Occipital lobe (tissue), 1 donor: ENCODE measurements at regions not wholly inside any gene's neighbourhood (a gene's known extent, or its start where the extent isn't known, plus 50 kb on each side); places are given as distances from the start of the nearest gene placed in this dataset.

ENCODE experiments used
- DNase-seq: peaks from one replicate; lab custom pipeline; 2025; lab: John Stamatoyannopoulos, UW

DNA sequence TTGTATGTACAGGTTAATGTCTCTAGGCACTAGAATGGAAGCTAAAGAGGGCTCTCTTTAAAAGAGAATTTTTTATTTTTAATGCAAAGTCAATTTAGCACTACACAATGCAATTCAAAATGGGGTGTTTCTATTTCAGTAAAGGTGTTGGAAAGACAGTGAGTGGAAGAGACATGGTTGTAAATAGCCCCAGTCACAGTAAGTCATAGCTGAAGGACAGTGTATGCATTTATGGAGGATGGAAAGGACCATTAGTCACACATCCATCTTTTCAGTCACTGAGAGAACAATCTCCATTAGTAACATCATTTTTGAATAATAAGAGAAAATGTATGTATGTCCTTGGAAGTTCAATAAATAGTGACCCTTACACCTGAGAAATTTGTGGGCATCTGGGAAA lies 148.0 kb downstream of the PDHA2 start:
- DNase-seq = no peak

GRCh38 chr4:95998311-95998710 lies 158.4 kb downstream of the PDHA2 start:
- DNase-seq = no peak

DNA sequence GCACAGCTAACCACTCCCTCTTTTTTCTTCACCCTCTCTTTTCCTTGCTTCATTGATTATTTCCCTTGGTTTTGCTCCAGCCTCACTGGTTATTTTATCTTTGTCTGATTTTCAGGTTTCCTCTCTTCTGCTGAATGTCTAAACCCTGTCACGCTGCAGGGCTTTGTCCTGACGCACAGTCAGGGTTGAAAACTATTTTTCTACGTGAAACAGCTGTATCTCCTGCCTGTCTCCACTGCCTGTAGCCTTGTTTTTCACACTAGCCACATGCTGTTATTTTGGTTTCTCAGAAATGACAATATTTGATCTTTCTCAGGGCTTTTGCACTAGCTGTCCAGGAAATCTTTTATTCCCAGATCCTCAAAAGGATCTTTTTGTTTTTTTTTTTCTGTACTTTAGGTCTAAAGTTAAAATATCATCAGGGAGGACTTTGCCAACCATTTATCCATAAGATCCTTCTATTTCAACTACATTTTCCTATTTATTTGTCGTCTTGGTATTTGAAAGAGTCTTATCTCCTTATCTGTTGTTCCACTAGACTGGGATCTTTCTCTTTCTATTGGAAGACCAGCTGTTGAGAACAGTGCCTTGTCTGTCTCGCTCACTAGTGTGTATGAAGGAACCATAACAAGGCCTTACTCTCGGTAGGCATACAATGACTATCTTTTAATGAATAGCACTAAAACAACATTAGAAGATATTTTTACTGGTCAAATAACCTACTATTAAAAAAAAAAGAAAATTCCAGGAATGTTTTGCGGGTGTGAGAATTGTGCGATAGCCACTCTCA lies 164.3 kb downstream of the PDHA2 start:
- DNase-seq = no peak

GRCh38 chr4:96009427-96010119 lies 169.7 kb downstream of the PDHA2 start:
- DNase-seq = no peak

DNA sequence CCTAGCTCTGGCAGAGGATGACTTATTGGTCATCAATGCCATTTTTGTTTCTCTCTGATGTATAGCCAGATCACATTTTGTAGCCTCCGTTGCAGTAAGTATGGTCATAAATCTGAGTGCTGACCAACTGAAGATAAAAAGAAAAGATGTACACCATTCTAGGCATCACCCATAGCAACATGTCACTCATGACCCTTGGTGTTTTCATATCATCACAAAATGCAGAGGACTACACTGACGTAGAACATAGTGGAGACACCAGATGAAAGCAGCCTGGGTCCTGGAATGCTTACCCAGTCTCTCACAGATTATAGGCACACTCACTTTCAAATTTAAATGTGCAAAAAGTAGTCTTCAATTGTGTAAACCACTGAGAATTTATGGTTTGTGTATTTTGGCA lies 172.8 kb downstream of the PDHA2 start:
- no peak for DNase-seq

GRCh38 chr4:96016634-96017299 lies 176.9 kb downstream of the PDHA2 start:
- DNase-seq = no peak

GRCh38 chr4:96025011-96025410 lies 185.1 kb downstream of the PDHA2 start:
- no peak for DNase-seq

DNA sequence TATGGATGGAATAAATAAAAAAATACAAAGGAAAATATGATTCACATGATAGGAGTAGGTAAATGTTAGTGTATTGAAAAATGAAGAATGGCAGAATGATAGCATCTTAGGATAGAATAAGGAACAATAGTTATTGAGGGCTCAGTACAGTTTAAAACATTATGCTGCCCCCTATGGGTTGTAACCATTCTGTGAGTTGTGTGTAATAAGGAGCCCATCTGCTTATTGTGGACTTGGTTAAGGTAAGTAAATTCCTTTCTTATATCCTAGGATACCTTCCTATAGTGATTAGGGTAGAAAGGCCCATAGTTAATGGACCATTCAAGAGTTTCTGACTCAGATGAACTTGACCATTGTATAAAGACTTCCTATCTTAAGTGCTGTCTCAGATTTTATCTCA lies 195.8 kb downstream of the PDHA2 start:
- DNase-seq = no peak

DNA sequence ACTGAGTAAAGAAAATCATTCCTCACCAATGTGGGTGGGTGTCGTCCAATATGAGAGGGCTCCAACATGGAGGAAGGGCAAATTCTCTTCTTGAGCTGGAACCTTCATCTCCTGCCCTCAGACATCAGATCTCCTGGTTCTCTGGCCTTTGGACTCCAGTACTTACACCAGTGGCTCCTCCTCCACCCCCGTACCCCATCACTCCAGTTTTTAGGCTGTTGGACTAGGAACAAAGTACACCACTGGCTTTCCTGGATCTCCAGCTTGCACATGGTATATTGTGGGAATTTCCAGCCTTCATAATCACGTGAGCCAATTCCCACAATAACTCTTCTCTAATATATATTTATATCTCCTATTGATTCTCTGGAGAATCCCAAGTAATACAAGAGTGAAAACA lies 196.9 kb downstream of the PDHA2 start:
- DNase-seq = no peak

DNA sequence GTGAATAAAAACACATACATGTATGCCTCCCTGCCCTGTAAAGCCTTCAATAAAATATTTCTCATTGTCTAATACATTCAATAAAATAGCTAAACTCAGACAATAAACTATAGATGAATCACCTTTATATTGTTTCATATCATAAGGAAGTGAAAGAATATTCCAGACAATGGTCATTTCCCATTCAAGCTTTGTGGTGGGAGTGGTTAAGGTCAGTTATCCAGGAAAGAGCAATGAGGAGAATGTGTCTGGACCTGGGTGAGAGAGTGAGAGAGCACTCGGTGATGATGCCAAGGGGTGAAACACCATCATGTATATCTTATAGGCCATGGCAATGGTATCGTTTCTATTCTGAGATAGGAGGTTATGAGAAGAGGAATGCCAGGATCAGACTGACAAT lies 197.8 kb downstream of the PDHA2 start:
- DNase-seq = no peak

DNA sequence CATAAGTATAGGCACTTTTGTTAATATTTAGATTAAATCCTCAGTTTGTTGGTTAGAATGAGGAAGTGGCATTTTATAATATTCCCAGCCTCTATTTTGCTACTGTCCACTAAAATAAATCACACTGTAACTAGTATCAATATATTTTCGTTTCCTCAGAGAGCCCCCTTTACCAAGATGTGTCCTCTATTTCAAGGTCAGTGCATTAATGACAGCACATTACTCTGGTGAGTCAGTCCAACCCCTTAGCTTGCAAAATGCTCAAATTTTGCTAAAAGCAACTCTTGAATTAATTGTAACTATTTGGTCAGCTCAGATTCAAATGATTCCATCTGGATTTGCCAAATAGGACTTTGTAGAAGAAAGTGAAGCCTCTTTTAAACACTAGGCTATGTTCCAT lies 199.3 kb downstream of the PDHA2 start:
- no peak for DNase-seq

- DNase-seq = no peak
Measured at GRCh38 chr4:96039803-96040436, 200.0 kb downstream of the PDHA2 start.

GRCh38 chr4:96044971-96045370 lies 205.1 kb downstream of the PDHA2 start:
- DNase-seq = no peak

- DNase-seq = no peak
Measured at GRCh38 chr4:96052827-96053226, 212.9 kb downstream of the PDHA2 start.

GRCh38 chr4:96056346-96056934 lies 216.5 kb downstream of the PDHA2 start:
- no peak for DNase-seq

- no peak for DNase-seq
Measured at GRCh38 chr4:96063639-96064038, 223.7 kb downstream of the PDHA2 start.

- DNase-seq = no peak
Measured at GRCh38 chr4:96073461-96073860, 233.6 kb downstream of the PDHA2 start.

- no peak for DNase-seq
Measured at GRCh38 chr4:96092151-96092705, 252.3 kb downstream of the PDHA2 start.

DNA sequence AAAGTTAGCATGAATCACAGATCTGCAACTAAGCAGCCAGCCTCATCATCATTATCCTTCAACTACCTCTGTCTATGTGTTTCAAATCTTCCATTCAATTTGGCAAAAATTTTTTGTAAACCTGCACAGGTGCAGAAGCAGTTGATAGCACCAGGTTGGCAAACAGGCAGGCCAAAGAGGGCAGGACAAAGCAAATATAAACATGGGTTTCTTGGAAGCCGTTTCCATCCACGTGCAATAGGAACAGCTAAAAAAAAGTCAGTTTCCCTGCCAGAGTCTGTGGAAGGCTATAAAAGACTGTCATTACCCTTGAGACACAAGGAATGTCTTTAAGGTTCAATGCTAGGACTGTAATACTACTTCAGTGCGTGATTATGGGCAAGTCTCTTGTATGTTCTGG lies 253.2 kb downstream of the PDHA2 start:
- no peak for DNase-seq

- DNase-seq = no peak
Measured at GRCh38 chr4:96093563-96093962, 253.7 kb downstream of the PDHA2 start.

DNA sequence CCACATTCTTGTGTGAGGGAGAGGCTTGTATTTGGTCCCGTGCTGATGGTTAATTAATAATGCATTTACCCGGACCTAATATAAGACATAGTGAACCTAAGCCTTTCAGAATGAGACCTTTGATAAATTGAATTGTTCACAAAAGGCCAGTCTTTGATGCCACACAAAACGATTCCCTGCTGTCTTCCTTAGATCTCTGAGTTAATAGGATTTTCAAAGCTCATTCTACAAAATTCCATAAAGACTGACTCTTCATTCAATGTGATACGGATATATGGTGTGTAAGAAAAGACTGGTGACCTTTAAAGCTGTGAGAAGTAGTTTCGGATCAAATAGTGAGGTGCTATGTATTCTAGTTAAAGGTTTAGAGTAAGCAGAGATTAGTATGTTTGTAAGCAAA lies 254.3 kb downstream of the PDHA2 start:
- no peak for DNase-seq
